NCI-H345 (cell line): ENCODE measurements at regions not wholly inside any gene's neighbourhood (a gene's known extent, or its start where the extent isn't known, plus 50 kb on each side); places are given as distances from the start of the nearest gene placed in this dataset.

ENCODE experiments used
- DNase-seq: peaks from one replicate; lab custom pipeline; 2025; lab: John Stamatoyannopoulos, UW

GRCh38 chr1:193676996-193677549, 490.7 kb upstream of the B3GALT2 start:
- no peak for DNase-seq

GRCh38 chr1:193674292-193674944, 488.0 kb upstream of the B3GALT2 start:
- no peak for DNase-seq

- no peak for DNase-seq
Measured at GRCh38 chr1:193666485-193667083, 480.2 kb upstream of the B3GALT2 start.

GRCh38 chr1:193663965-193664364, 477.6 kb upstream of the B3GALT2 start:
- DNase-seq, result no peak

- no peak for DNase-seq
Measured at GRCh38 chr1:193662030-193662429, 475.6 kb upstream of the B3GALT2 start.

- no peak for DNase-seq
Measured at GRCh38 chr1:193661385-193661784, 475.0 kb upstream of the B3GALT2 start.

- DNase-seq, result no peak
Measured at GRCh38 chr1:193660428-193660827, 474.0 kb upstream of the B3GALT2 start.

- DNase-seq, result no peak
Measured at GRCh38 chr1:193658691-193659090, 472.3 kb upstream of the B3GALT2 start.

- no peak for DNase-seq
Measured at GRCh38 chr1:193658081-193658480, 471.7 kb upstream of the B3GALT2 start.

- DNase-seq, result no peak
Measured at GRCh38 chr1:193657552-193657951, 471.1 kb upstream of the B3GALT2 start.

GRCh38 chr1:193656841-193657240, 470.4 kb upstream of the B3GALT2 start:
- no peak for DNase-seq

GRCh38 chr1:193654951-193655735, 468.7 kb upstream of the B3GALT2 start:
- DNase-seq, result no peak

- DNase-seq, result no peak
Measured at GRCh38 chr1:193649587-193649986, 463.2 kb upstream of the B3GALT2 start.

- no peak for DNase-seq
Measured at GRCh38 chr1:193634876-193635275, 448.5 kb upstream of the B3GALT2 start.

GRCh38 chr1:193634470-193634869, 448.1 kb upstream of the B3GALT2 start:
- no peak for DNase-seq

GRCh38 chr1:193633991-193634390, 447.6 kb upstream of the B3GALT2 start:
- DNase-seq, result no peak

GRCh38 chr1:193633093-193633492, 446.7 kb upstream of the B3GALT2 start:
- DNase-seq, result no peak

GRCh38 chr1:193631306-193631705, 444.9 kb upstream of the B3GALT2 start:
- DNase-seq, result no peak

- no peak for DNase-seq
Measured at GRCh38 chr1:193629875-193630274, 443.5 kb upstream of the B3GALT2 start.

GRCh38 chr1:193626695-193627094, 440.3 kb upstream of the B3GALT2 start:
- no peak for DNase-seq

GRCh38 chr1:193625255-193625654, 438.8 kb upstream of the B3GALT2 start:
- DNase-seq, result no peak

GRCh38 chr1:193619911-193620310, 433.5 kb upstream of the B3GALT2 start:
- DNase-seq, result no peak

- DNase-seq, result no peak
Measured at GRCh38 chr1:193614817-193615216, 428.4 kb upstream of the B3GALT2 start.
